ENCODE measurements at regions not wholly inside any gene's neighbourhood (a gene's known extent, or its start where the extent isn't known, plus 50 kb on each side); places are given as distances from the start of the nearest gene placed in this dataset.
"Not testable (repeated sequence)": the region's sequence is repeated elsewhere in the genome, so short reads cannot be mapped to it uniquely, and the experiment has no call there.

GRCh38 chr14:106619606-106620005 is 1093.2 kb downstream of the TMEM121 start:
- DNase-seq (ENCODE audit: low spot score): no peak

- DNase-seq (ENCODE audit: low spot score): no peak
These were observed 1094.0 kb downstream of the TMEM121 start for GRCh38 chr14:106620368-106620767.

- no peak for DNase-seq (ENCODE audit: low spot score)
These were observed 1095.9 kb downstream of the TMEM121 start for GRCh38 chr14:106622200-106622745.

GRCh38 chr14:106625186-106625585 is 1098.8 kb downstream of the TMEM121 start:
- no peak for DNase-seq (ENCODE audit: low spot score)

- not testable (repeated sequence) for DNase-seq (ENCODE audit: low spot score)
These were observed 1100.1 kb downstream of the TMEM121 start for GRCh38 chr14:106626469-106626868.

GRCh38 chr14:106626942-106627588 is 1100.7 kb downstream of the TMEM121 start:
- DNase-seq (ENCODE audit: low spot score): peak; percentile 82

- DNase-seq (ENCODE audit: low spot score): no peak
These were observed 1105.5 kb downstream of the TMEM121 start for GRCh38 chr14:106631879-106632278.

GRCh38 chr14:106633721-106634120 is 1107.3 kb downstream of the TMEM121 start:
- no peak for DNase-seq (ENCODE audit: low spot score)

- DNase-seq (ENCODE audit: low spot score): no peak
These were observed 1109.2 kb downstream of the TMEM121 start for GRCh38 chr14:106635569-106635968.

- DNase-seq (ENCODE audit: low spot score): peak; percentile 36
These were observed 1112.5 kb downstream of the TMEM121 start for GRCh38 chr14:106638786-106639452.

- DNase-seq (ENCODE audit: low spot score): no peak
These were observed 1115.7 kb downstream of the TMEM121 start for GRCh38 chr14:106642090-106642489.

GRCh38 chr14:106642971-106643370 is 1116.6 kb downstream of the TMEM121 start:
- DNase-seq (ENCODE audit: low spot score): not testable (repeated sequence)

- not testable (repeated sequence) for DNase-seq (ENCODE audit: low spot score)
These were observed 1122.5 kb downstream of the TMEM121 start for GRCh38 chr14:106648874-106649273.

- DNase-seq (ENCODE audit: low spot score): no peak
These were observed 1124.6 kb downstream of the TMEM121 start for GRCh38 chr14:106651016-106651415.

- no peak for DNase-seq (ENCODE audit: low spot score)
These were observed 1126.1 kb downstream of the TMEM121 start for GRCh38 chr14:106652494-106652893.

GRCh38 chr14:106657460-106657859 is 1131.1 kb downstream of the TMEM121 start:
- no peak for DNase-seq (ENCODE audit: low spot score)

GRCh38 chr14:106658066-106658860 is 1131.9 kb downstream of the TMEM121 start:
- not testable (repeated sequence) for DNase-seq (ENCODE audit: low spot score)

- peak; percentile 86 for DNase-seq (ENCODE audit: low spot score)
These were observed 1135.2 kb downstream of the TMEM121 start for GRCh38 chr14:106661561-106661960.

GRCh38 chr14:106662936-106663550 is 1136.7 kb downstream of the TMEM121 start:
- DNase-seq (ENCODE audit: low spot score): no peak

- peak; percentile 69 for DNase-seq (ENCODE audit: low spot score)
These were observed 1137.5 kb downstream of the TMEM121 start for GRCh38 chr14:106663805-106664410.

- DNase-seq (ENCODE audit: low spot score): peak; percentile 59
These were observed 1139.4 kb downstream of the TMEM121 start for GRCh38 chr14:106665814-106666213.

- DNase-seq (ENCODE audit: low spot score): no peak
These were observed 1140.0 kb downstream of the TMEM121 start for GRCh38 chr14:106666341-106666740.
